HCT116 (cell line): ENCODE measurements at regions not wholly inside any gene's neighbourhood (a gene's known extent, or its start where the extent isn't known, plus 50 kb on each side); places are given as distances from the start of the nearest gene placed in this dataset.

Experiments used
- ATAC-seq: fragments of 200-7000 bp; cut with Tn5 transposase; 2 replicates; pipeline ENCODE4 v1.9.1; 2020; ENCODE audit warnings: mild to moderate bottlenecking, moderate library complexity
- BruUV-seq: library from RNA; stranded (reverse); fragments of 400-500 nt; replicated peaks from 2 replicates; lab custom pipeline; 2021; lab: Mats Ljungman, UMichigan
- CTCF ChIA-PET: fragments of 300-600 bp; sonication (Branson Sonifier 250); formaldehyde crosslinking; loops from one replicate; lab custom pipeline; 2021; ENCODE audit warnings: antibody characterized with exemption; lab: Charles Lee
- POLR2A ChIA-PET: fragments of 300-600, 350-600 bp; sonication (Branson Sonifier 250); formaldehyde crosslinking; loops from one replicate; lab custom pipeline; 2021; ENCODE audit warnings: antibody characterized with exemption; lab: Charles Lee
- RAD21 ChIA-PET, 2 experiments: fragments of 300-600 bp; sonication (Branson Sonifier 250); formaldehyde crosslinking; loops; one replicate each; lab custom pipeline; 2023; ENCODE audit warnings: low total read pairs in 2 of 2; ENCODE audit not compliant: uncharacterized antibody in 2 of 2, unreplicated experiment in 2 of 2, low non-redundant PET in 1 of 2; lab: Charles Lee
- DNase-seq: peaks from one replicate; pipeline ENCODE4 v3.0.0-alpha.2; 2010; ENCODE audit warnings: low read depth, low spot score
- H2AFZ ChIP-seq: fragments of 200-600 bp; shearing (Covaris generic), sonication (generic); 2 replicates; pipeline ENCODE4 v1.6.1; 2017; ENCODE audit warnings: low read depth, mixed run types, mixed read lengths, antibody characterized with exemption, low read length; ENCODE audit not compliant: poor library complexity, severe bottlenecking
- H3K27ac ChIP-seq: 2 replicates; pipeline ENCODE4 v1.5.1; 2012; ENCODE audit warnings: low read depth, low read length
- H3K27me3 ChIP-seq: fragments of 200-600 bp; sonication (generic); 2 replicates; pipeline ENCODE4 v1.6.1; 2016; ENCODE audit warnings: mixed run types, low read length, mixed read lengths; ENCODE audit not compliant: insufficient read depth
- H3K36me3 ChIP-seq, 2 experiments: fragments of 200-500 bp in 1 of 2; fragments of 200-600 bp in 1 of 2; sonication (Bioruptor generic) in 1 of 2; sonication (generic) in 1 of 2; 2 replicates each; pipeline versions ENCODE4 v1.5.1 to v1.6.1; 2014 to 2016; ENCODE audit warnings: low read length in 2 of 2, inconsistent platforms in 1 of 2, mixed read lengths in 1 of 2, mixed run types in 1 of 2; ENCODE audit not compliant: insufficient read depth in 2 of 2, control insufficient read depth in 1 of 2
- H3K4me1 ChIP-seq, 2 experiments: fragments of 200-600 bp in 1 of 2; sonication (generic) in 1 of 2; 2 replicates each; pipeline versions ENCODE4 v1.5.1 to v1.6.1; 2012 to 2017; ENCODE audit warnings: low read length in 2 of 2, inconsistent platforms in 1 of 2, mild to moderate bottlenecking in 1 of 2, mixed read lengths in 1 of 2, mixed run types in 1 of 2, moderate library complexity in 1 of 2; ENCODE audit not compliant: insufficient read depth in 2 of 2, control insufficient read depth in 1 of 2
- H3K4me2 ChIP-seq: fragments of 200-600 bp; sonication (generic); 2 replicates; pipeline ENCODE4 v1.6.1; 2017; ENCODE audit warnings: mixed run types, low read length, mixed read lengths
- H3K4me3 ChIP-seq, 2 experiments: fragments of 200-600 bp in 1 of 2; sonication (generic) in 1 of 2; replicated peaks in 1 of 2; 2 replicates each; pipeline ENCODE4 v1.5.1; 2011 to 2016; ENCODE audit warnings: low read length in 2 of 2, control low read depth in 1 of 2, low read depth in 1 of 2, mild to moderate bottlenecking in 1 of 2, mixed read lengths in 1 of 2, mixed run types in 1 of 2
- H3K79me2 ChIP-seq: fragments of 200-600 bp; sonication (generic); 2 replicates; pipeline ENCODE4 v1.6.1; 2017; ENCODE audit warnings: mild to moderate bottlenecking, mixed run types, low read length, moderate library complexity, mixed read lengths; ENCODE audit not compliant: insufficient read depth
- H3K9ac ChIP-seq: fragments of 200-600 bp; sonication (generic); 2 replicates; pipeline ENCODE4 v1.6.1; 2016; ENCODE audit warnings: low read length, mixed read lengths
- H3K9me2 ChIP-seq: fragments of 200-600 bp; sonication (generic), shearing (Covaris generic); 2 replicates; pipeline ENCODE4 v1.6.1; 2017; ENCODE audit warnings: mixed run types, mild to moderate bottlenecking, moderate library complexity; ENCODE audit not compliant: insufficient read depth
- H3K9me3 ChIP-seq, 2 experiments: fragments of 200-500 bp in 1 of 2; fragments of 200-600 bp in 1 of 2; sonication (Bioruptor generic) in 1 of 2; sonication (generic) in 1 of 2; 2 replicates each; pipeline ENCODE4 v1.6.1; 2014 to 2017; ENCODE audit warnings: low read length in 2 of 2, mixed read lengths in 2 of 2, inconsistent platforms in 1 of 2, low read depth in 1 of 2, mild to moderate bottlenecking in 1 of 2, mixed run types in 1 of 2, moderate library complexity in 1 of 2; ENCODE audit not compliant: control insufficient read depth in 1 of 2, insufficient read depth in 1 of 2
- H4K20me1 ChIP-seq: fragments of 200-600 bp; sonication (generic), shearing (Covaris generic); 2 replicates; pipeline ENCODE4 v1.6.1; 2017; ENCODE audit warnings: mixed run types, mild to moderate bottlenecking, moderate library complexity; ENCODE audit not compliant: insufficient read depth
- CBX3 ChIP-seq: IDR thresholded peaks from 2 replicates; pipeline ENCODE4 v1.6.1; 2012; ENCODE audit warnings: low read depth
- CEBPB ChIP-seq: IDR thresholded peaks from 2 replicates; pipeline ENCODE4 v1.6.1; 2012; ENCODE audit warnings: low read depth
- EGR1 ChIP-seq: IDR thresholded peaks from 2 replicates; pipeline ENCODE4 v1.6.1; 2012; ENCODE audit warnings: low read depth
- EZH2 ChIP-seq: fragments of 200-600 bp; sonication (generic); IDR thresholded peaks from 2 replicates; pipeline ENCODE4 v1.6.1; 2017; ENCODE audit warnings: antibody characterized with exemption, mixed run types
- EZH2phosphoT487 ChIP-seq: fragments of 200-600 bp; IDR thresholded peaks from 2 replicates; pipeline ENCODE4 v1.6.1; 2018; ENCODE audit warnings: antibody characterized with exemption, borderline replicate concordance
- JUND ChIP-seq: IDR thresholded peaks from 2 replicates; pipeline ENCODE4 v1.6.1; 2012
- RAD21 ChIP-seq: IDR thresholded peaks from 2 replicates; pipeline ENCODE4 v1.6.1; 2012; ENCODE audit warnings: low read depth, mild to moderate bottlenecking
- SP1 ChIP-seq: IDR thresholded peaks from 2 replicates; pipeline ENCODE4 v1.6.1; 2012; ENCODE audit warnings: low read depth
- SRF ChIP-seq: IDR thresholded peaks from 2 replicates; pipeline ENCODE4 v1.6.1; 2012; ENCODE audit warnings: low read depth
- YY1 ChIP-seq: IDR thresholded peaks from 2 replicates; pipeline ENCODE4 v1.6.1; 2011; ENCODE audit warnings: low read length, low read depth, moderate library complexity, mild to moderate bottlenecking; ENCODE audit not compliant: insufficient replicate concordance; ENCODE audit errors: extremely low read depth
- ZNF274 ChIP-seq: fragments of 200-500 bp; sonication (Bioruptor generic); IDR thresholded peaks from 2 replicates; pipeline ENCODE4 v1.6.1; 2014; ENCODE audit warnings: mild to moderate bottlenecking, low read depth, low read length, inconsistent platforms
- intact Hi-C: fragments of 100-400 bp; cut with micrococcal nuclease; formaldehyde crosslinking; loops from 2 replicates; pipeline ENCODE4 v1.10.0; 2022
- TF ChIP-seq, protein P1 (sequence below): IDR thresholded peaks from 2 replicates; pipeline ENCODE4 v1.6.1; 2012; ENCODE audit warnings: low read depth
- TF ChIP-seq, protein P2 (sequence below): IDR thresholded peaks from 2 replicates; pipeline ENCODE4 v1.6.1; 2012
- TF ChIP-seq, protein P3 (sequence below): IDR thresholded peaks from 2 replicates; pipeline ENCODE4 v1.6.1; 2012
- TF ChIP-seq, protein P4 (sequence below), 3 experiments: fragments of 200-600 bp in 1 of 3; sonication (generic) in 1 of 3; IDR thresholded peaks in 2 of 3; conservative IDR thresholded peaks in 1 of 3; 2 replicates each; pipeline ENCODE4 v1.5.1; 2012 to 2017; ENCODE audit warnings: low read depth in 2 of 3, low read length in 2 of 3, antibody characterized with exemption in 1 of 3, borderline replicate concordance in 1 of 3, control low read depth in 1 of 3, mild to moderate bottlenecking in 1 of 3, mixed read lengths in 1 of 3, mixed run types in 1 of 3, moderate library complexity in 1 of 3; ENCODE audit not compliant: insufficient read depth in 1 of 3

DNA sequence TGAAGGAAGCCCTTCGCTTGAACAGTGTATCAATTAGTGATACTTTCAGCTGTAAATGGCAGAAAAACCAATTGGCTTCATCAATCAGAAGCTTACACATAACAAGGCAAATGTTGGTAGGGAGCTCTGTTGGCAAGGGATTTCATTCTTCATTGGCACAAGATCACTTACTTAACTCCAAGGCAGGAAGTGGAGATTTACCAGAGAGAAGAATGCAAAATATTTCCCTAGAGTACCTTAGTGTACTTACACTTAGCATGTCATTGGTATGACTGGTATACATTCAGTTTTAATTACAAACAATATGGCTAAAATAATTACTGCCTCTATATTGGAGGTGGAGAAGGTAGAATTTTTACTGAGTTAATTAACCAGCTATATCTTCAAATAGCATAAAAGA lies 545.0 kb downstream of the GABRG1 start (continued):
- TF ChIP-seq, protein P1, sequence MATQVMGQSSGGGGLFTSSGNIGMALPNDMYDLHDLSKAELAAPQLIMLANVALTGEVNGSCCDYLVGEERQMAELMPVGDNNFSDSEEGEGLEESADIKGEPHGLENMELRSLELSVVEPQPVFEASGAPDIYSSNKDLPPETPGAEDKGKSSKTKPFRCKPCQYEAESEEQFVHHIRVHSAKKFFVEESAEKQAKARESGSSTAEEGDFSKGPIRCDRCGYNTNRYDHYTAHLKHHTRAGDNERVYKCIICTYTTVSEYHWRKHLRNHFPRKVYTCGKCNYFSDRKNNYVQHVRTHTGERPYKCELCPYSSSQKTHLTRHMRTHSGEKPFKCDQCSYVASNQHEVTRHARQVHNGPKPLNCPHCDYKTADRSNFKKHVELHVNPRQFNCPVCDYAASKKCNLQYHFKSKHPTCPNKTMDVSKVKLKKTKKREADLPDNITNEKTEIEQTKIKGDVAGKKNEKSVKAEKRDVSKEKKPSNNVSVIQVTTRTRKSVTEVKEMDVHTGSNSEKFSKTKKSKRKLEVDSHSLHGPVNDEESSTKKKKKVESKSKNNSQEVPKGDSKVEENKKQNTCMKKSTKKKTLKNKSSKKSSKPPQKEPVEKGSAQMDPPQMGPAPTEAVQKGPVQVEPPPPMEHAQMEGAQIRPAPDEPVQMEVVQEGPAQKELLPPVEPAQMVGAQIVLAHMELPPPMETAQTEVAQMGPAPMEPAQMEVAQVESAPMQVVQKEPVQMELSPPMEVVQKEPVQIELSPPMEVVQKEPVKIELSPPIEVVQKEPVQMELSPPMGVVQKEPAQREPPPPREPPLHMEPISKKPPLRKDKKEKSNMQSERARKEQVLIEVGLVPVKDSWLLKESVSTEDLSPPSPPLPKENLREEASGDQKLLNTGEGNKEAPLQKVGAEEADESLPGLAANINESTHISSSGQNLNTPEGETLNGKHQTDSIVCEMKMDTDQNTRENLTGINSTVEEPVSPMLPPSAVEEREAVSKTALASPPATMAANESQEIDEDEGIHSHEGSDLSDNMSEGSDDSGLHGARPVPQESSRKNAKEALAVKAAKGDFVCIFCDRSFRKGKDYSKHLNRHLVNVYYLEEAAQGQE, result no peak
- TF ChIP-seq EGR1 (no peak), SP1 (no peak), EZH2phosphoT487 (no peak), CBX3 (no peak), JUND (no peak)
- TF ChIP-seq, protein P2, sequence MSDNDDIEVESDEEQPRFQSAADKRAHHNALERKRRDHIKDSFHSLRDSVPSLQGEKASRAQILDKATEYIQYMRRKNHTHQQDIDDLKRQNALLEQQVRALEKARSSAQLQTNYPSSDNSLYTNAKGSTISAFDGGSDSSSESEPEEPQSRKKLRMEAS, result no peak
- TF ChIP-seq, all 23 proteins: peak for 0

DNA sequence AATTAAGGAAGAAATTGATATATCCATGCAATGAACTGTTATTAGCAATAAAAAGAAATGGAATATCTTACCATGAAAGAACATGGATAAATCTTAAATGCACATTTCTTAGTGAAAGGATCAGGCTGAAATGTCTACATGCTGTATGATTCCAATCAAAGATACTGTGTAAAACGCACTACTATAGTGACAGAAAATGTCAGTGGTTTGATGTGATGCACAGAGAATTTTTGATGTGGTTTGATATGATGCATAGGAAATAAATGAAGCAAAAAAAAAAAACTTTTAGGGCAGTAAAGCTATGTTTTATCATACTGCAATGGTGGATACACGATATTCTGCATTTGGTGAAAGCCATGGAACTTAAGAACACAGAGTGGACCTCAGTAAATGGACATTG lies 547.6 kb downstream of the GABRG1 start:
- no peak overlapping the region for H3K9ac ChIP-seq
- peaks cover 13 to 16% of the 10 kb centered on the region in 2 experiments; a peak in 2 of 4 replicates for H3K9me3 ChIP-seq
- H2AFZ ChIP-seq, result no peak overlapping the region
- intact Hi-C loops, result no loop called here
- H3K27ac ChIP-seq, result no peak overlapping the region
- ChIA-PET CTCF (no interaction called here), POLR2A (no interaction called here), RAD21 (no interaction called here)
- H3K36me3 ChIP-seq, result no peaks in the 10 kb centered on the region
- ATAC-seq, result no peak
- no peaks in the 10 kb centered on the region for H3K27me3 ChIP-seq
- DNase-seq, result no peak
- no peaks in the 10 kb centered on the region for H3K4me1 ChIP-seq
- H3K9me2 ChIP-seq, result no peaks in the 10 kb centered on the region
- H4K20me1 ChIP-seq, result no peaks in the 10 kb centered on the region
- TF ChIP-seq CEBPB (no peak), ZNF274 (no peak), RAD21 (no peak), SP1 (no peak), SRF (no peak), YY1 (no peak), EZH2 (no peak), CBX3 (no peak)
- TF ChIP-seq, protein P3, sequence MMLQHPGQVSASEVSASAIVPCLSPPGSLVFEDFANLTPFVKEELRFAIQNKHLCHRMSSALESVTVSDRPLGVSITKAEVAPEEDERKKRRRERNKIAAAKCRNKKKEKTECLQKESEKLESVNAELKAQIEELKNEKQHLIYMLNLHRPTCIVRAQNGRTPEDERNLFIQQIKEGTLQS, result no peak
- TF ChIP-seq, protein P4, sequence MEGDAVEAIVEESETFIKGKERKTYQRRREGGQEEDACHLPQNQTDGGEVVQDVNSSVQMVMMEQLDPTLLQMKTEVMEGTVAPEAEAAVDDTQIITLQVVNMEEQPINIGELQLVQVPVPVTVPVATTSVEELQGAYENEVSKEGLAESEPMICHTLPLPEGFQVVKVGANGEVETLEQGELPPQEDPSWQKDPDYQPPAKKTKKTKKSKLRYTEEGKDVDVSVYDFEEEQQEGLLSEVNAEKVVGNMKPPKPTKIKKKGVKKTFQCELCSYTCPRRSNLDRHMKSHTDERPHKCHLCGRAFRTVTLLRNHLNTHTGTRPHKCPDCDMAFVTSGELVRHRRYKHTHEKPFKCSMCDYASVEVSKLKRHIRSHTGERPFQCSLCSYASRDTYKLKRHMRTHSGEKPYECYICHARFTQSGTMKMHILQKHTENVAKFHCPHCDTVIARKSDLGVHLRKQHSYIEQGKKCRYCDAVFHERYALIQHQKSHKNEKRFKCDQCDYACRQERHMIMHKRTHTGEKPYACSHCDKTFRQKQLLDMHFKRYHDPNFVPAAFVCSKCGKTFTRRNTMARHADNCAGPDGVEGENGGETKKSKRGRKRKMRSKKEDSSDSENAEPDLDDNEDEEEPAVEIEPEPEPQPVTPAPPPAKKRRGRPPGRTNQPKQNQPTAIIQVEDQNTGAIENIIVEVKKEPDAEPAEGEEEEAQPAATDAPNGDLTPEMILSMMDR (IDR thresholded peaks at IDR 0.05 in 2 of 3, conservative IDR thresholded peaks at IDR 0.05 in 1 of 3; ENCODE audit: borderline replicate concordance in 1 of 3, insufficient read depth in 1 of 3, low read depth in 2 of 3, low read length in 2 of 3), result no peak
- BruUV-seq, result no TSS peak
- no peaks in the 10 kb centered on the region for H3K79me2 ChIP-seq
- H3K4me3 ChIP-seq, result no peak overlapping the region
- no peak overlapping the region for H3K4me2 ChIP-seq
